PC-9 (cell line): ENCODE measurements at regions not wholly inside any gene's neighbourhood (a gene's known extent, or its start where the extent isn't known, plus 50 kb on each side); places are given as distances from the start of the nearest gene placed in this dataset.

ENCODE experiments used
- CTCF ChIP-seq: fragments of 200-600 bp; sonication (generic); conservative IDR thresholded peaks from 2 replicates; pipeline ENCODE4 v1.6.1; 2017; ENCODE audit warnings: mixed run types, antibody characterized with exemption, mild to moderate bottlenecking, moderate library complexity
- EZH2 ChIP-seq: fragments of 200-600 bp; sonication (generic); IDR thresholded peaks from 2 replicates; pipeline ENCODE4 v1.8.0; 2017; ENCODE audit warnings: antibody characterized with exemption, low read depth

GRCh38 chr3:104911376-104911775, 455.3 kb upstream of the ALCAM start:
- TF ChIP-seq EZH2 = no peak
- no peak for TF ChIP-seq CTCF
